H1 (cell line): ENCODE measurements at regions not wholly inside any gene's neighbourhood (a gene's known extent, or its start where the extent isn't known, plus 50 kb on each side); places are given as distances from the start of the nearest gene placed in this dataset.
A peak's percentile ranks its signal among the peaks of the same experiment; 100 is the strongest.

Experiments used
- CTCF ChIA-PET: fragments of 300-600 bp; sonication (Branson Sonifier 250); formaldehyde crosslinking; loops from one replicate; lab custom pipeline; 2021; ENCODE audit not compliant: partially characterized antibody; lab: Charles Lee
- POLR2A ChIA-PET: fragments of 300-600 bp; sonication (Branson Sonifier 250); formaldehyde crosslinking; loops from one replicate; lab custom pipeline; 2021; ENCODE audit warnings: inconsistent platforms; ENCODE audit not compliant: partially characterized antibody; lab: Charles Lee
- DNase-seq, 2 experiments: peaks; one replicate each; pipeline versions ENCODE4 v3.0.0 to v3.0.0-alpha.2; 2010 to 2022; ENCODE audit warnings: low spot score in 2 of 2, low read depth in 1 of 2, mixed read lengths in 1 of 2
- FAIRE-seq: peaks from 2 replicates; lab custom pipeline; 2011; peaks lifted over from hg19 to GRCh38; lab: Jason Lieb, UNC
- H2AFZ ChIP-seq: 2 replicates; pipeline ENCODE4 v1.8.1; 2012; ENCODE audit warnings: low read length, inconsistent platforms
- H2AK5ac ChIP-seq: 2 replicates; pipeline ENCODE4 v1.6.1; 2013; ENCODE audit warnings: low read depth, low read length
- H2BK120ac ChIP-seq: replicated peaks from 2 replicates; pipeline ENCODE3; 2013; ENCODE audit warnings: low read depth, low read length, inconsistent platforms
- H2BK12ac ChIP-seq: 2 replicates; pipeline ENCODE4 v1.6.1; 2013; ENCODE audit warnings: low read depth, low read length
- H2BK15ac ChIP-seq: 2 replicates; pipeline ENCODE4 v1.6.1; 2013; ENCODE audit warnings: low read length
- H2BK20ac ChIP-seq: 2 replicates; pipeline ENCODE4 v1.6.1; 2013; ENCODE audit warnings: low read length
- H2BK5ac ChIP-seq: 2 replicates; pipeline ENCODE4 v1.6.1; 2013; ENCODE audit warnings: low read depth, low read length
- H3K14ac ChIP-seq: 2 replicates; pipeline ENCODE4 v1.6.1; 2013; ENCODE audit warnings: inconsistent platforms; ENCODE audit not compliant: insufficient read length
- H3K18ac ChIP-seq: 2 replicates; pipeline ENCODE4 v1.6.1; 2013; ENCODE audit warnings: low read length; ENCODE audit errors: extremely low read depth
- H3K23ac ChIP-seq: 2 replicates; pipeline ENCODE4 v1.6.1; 2013; ENCODE audit warnings: inconsistent platforms; ENCODE audit not compliant: insufficient read length
- H3K23me2 ChIP-seq: 2 replicates; pipeline ENCODE4 v1.6.1; 2013; ENCODE audit warnings: low read depth, low read length
- H3K27ac ChIP-seq: 2 replicates; pipeline ENCODE4 v1.6.1; 2011; ENCODE audit warnings: low read depth, low read length, inconsistent platforms
- H3K27me3 ChIP-seq, 4 experiments: replicated peaks in 1 of 4; 1 replicate in 1 of 4; 2 replicates in 3 of 4; pipeline versions ENCODE4 v1.6.1 to v1.8.1; 2011 to 2013; ENCODE audit warnings: low read length in 3 of 4, mild to moderate bottlenecking in 3 of 4, inconsistent platforms in 2 of 4, mixed read lengths in 2 of 4, moderate library complexity in 1 of 4; ENCODE audit not compliant: control insufficient read depth in 3 of 4, insufficient read depth in 3 of 4; ENCODE audit errors: extremely low read depth in 1 of 4
- H3K36me3 ChIP-seq, 4 experiments: 2 replicates each; pipeline versions ENCODE4 v1.6.1 to v1.8.1; 2011 to 2013; ENCODE audit warnings: mild to moderate bottlenecking in 4 of 4, low read length in 3 of 4, moderate library complexity in 2 of 4, control low read depth in 1 of 4, inconsistent platforms in 1 of 4; ENCODE audit not compliant: insufficient read depth in 4 of 4, control insufficient read depth in 2 of 4
- H3K4ac ChIP-seq: replicated peaks from 2 replicates; pipeline ENCODE3; 2013; ENCODE audit warnings: low read length, low read depth, mixed read lengths, inconsistent platforms; ENCODE audit not compliant: insufficient read length
- H3K4me1 ChIP-seq, 4 experiments: replicated peaks in 1 of 4; 1 replicate in 1 of 4; 2 replicates in 3 of 4; pipeline versions ENCODE4 v1.6.1 to v1.8.1; 2011 to 2013; ENCODE audit warnings: low read length in 3 of 4, inconsistent platforms in 2 of 4, mixed read lengths in 1 of 4; ENCODE audit not compliant: insufficient read depth in 4 of 4, control insufficient read depth in 3 of 4
- H3K4me2 ChIP-seq, 2 experiments: 2 replicates each; pipeline versions ENCODE4 v1.6.1 to v1.8.1; 2011 to 2013; ENCODE audit warnings: low read depth in 2 of 2, low read length in 2 of 2, control low read depth in 1 of 2, inconsistent platforms in 1 of 2, mild to moderate bottlenecking in 1 of 2; ENCODE audit not compliant: insufficient read depth in 1 of 2
- H3K4me3 ChIP-seq, 4 experiments: fragments of 200-600, 300-600 bp in 1 of 4; sonication (generic), shearing (Covaris generic), sonication (Bioruptor Twin) in 1 of 4; 2 replicates each; pipeline versions ENCODE4 v1.5.1 to v1.8.1; 2011 to 2016; ENCODE audit warnings: low read length in 4 of 4, low read depth in 3 of 4, control low read depth in 2 of 4, inconsistent platforms in 2 of 4, mild to moderate bottlenecking in 2 of 4, mixed read lengths in 1 of 4, moderate library complexity in 1 of 4; ENCODE audit not compliant: insufficient read depth in 2 of 4; ENCODE audit errors: extremely low read depth in 1 of 4
- H3K56ac ChIP-seq: replicated peaks from 2 replicates; pipeline ENCODE3; 2013; ENCODE audit warnings: low read depth, mild to moderate bottlenecking, mixed read lengths, low read length, inconsistent platforms; ENCODE audit not compliant: insufficient read length
- H3K79me1 ChIP-seq: 2 replicates; pipeline ENCODE4 v1.6.1; 2013; ENCODE audit warnings: low read depth, low read length, control low read depth
- H3K79me2 ChIP-seq, 2 experiments: 2 replicates each; pipeline versions ENCODE4 v1.6.1 to v1.8.1; 2012 to 2013; ENCODE audit warnings: low read length in 2 of 2, mild to moderate bottlenecking in 2 of 2, inconsistent platforms in 1 of 2; ENCODE audit not compliant: insufficient read depth in 2 of 2, control insufficient read depth in 1 of 2
- H3K9ac ChIP-seq, 4 experiments: replicated peaks in 1 of 4; 1 replicate in 1 of 4; 2 replicates in 3 of 4; pipeline versions ENCODE4 v1.6.1 to v1.8.1; 2011 to 2013; ENCODE audit warnings: low read depth in 3 of 4, low read length in 3 of 4, control low read depth in 2 of 4, mild to moderate bottlenecking in 2 of 4, moderate library complexity in 2 of 4, inconsistent platforms in 1 of 4; ENCODE audit errors: extremely low read depth in 1 of 4
- H3K9me3 ChIP-seq, 2 experiments: 2 replicates each; pipeline versions ENCODE4 v1.6.1 to v1.8.1; 2012 to 2013; ENCODE audit warnings: mild to moderate bottlenecking in 2 of 2, moderate library complexity in 2 of 2, control low read depth in 1 of 2, inconsistent platforms in 1 of 2, low read depth in 1 of 2, low read length in 1 of 2, mixed read lengths in 1 of 2; ENCODE audit not compliant: insufficient read depth in 2 of 2
- H4K20me1 ChIP-seq, 2 experiments: replicated peaks in 1 of 2; 2 replicates each; pipeline versions ENCODE3 to v1.8.1; 2011 to 2013; ENCODE audit warnings: inconsistent platforms in 2 of 2, low read length in 2 of 2, mild to moderate bottlenecking in 1 of 2; ENCODE audit not compliant: insufficient read depth in 2 of 2, control insufficient read depth in 1 of 2
- H4K5ac ChIP-seq: 2 replicates; pipeline ENCODE4 v1.6.1; 2013; ENCODE audit warnings: low read length, low read depth, mixed read lengths, inconsistent platforms; ENCODE audit not compliant: insufficient read length
- H4K8ac ChIP-seq: 2 replicates; pipeline ENCODE4 v1.8.0; 2013; ENCODE audit warnings: mild to moderate bottlenecking, moderate library complexity, low read length, inconsistent platforms; ENCODE audit not compliant: insufficient read depth; ENCODE audit errors: extremely low read depth
- H4K91ac ChIP-seq: replicated peaks from 2 replicates; pipeline ENCODE3; 2013; ENCODE audit warnings: low read length, mixed read lengths, inconsistent platforms; ENCODE audit not compliant: insufficient read length
- CBX5 ChIP-seq: fragments of 300-800, 300-1000 bp; sonication (generic); IDR thresholded peaks from 2 replicates; pipeline ENCODE4 v1.7.1; 2016; ENCODE audit warnings: antibody characterized with exemption, low read length, low read depth
- CTCF ChIP-seq, 3 experiments: IDR thresholded peaks; 1 replicate in 2 of 3; 2 replicates in 1 of 3; pipeline versions ENCODE4 v1.5.1 to v1.6.1; 2011; ENCODE audit warnings: low read length in 3 of 3, mild to moderate bottlenecking in 3 of 3, inconsistent platforms in 2 of 3, low read depth in 1 of 3, moderate library complexity in 1 of 3; ENCODE audit not compliant: insufficient read depth in 1 of 3; ENCODE audit errors: control extremely low read depth in 1 of 3
- HDAC2 ChIP-seq, 2 experiments: fragments of 300-600 bp in 1 of 2; sonication (generic) in 1 of 2; IDR thresholded peaks; 2 replicates each; pipeline ENCODE4 v1.6.1; 2011 to 2012; ENCODE audit warnings: low read depth in 2 of 2, low read length in 2 of 2, mild to moderate bottlenecking in 2 of 2, moderate library complexity in 2 of 2, borderline replicate concordance in 1 of 2, inconsistent platforms in 1 of 2
- MAFK ChIP-seq: IDR thresholded peaks from 2 replicates; pipeline ENCODE4 v1.6.1; 2012; ENCODE audit warnings: low read depth, mild to moderate bottlenecking, improper control_type of control experiment, low read length
- RAD21 ChIP-seq, 2 experiments: IDR thresholded peaks in 1 of 2; conservative IDR thresholded peaks in 1 of 2; 2 replicates each; pipeline ENCODE4 v1.6.1; 2011; ENCODE audit warnings: low read depth in 2 of 2, low read length in 2 of 2, improper control_type of control experiment in 1 of 2, inconsistent platforms in 1 of 2, mild to moderate bottlenecking in 1 of 2, moderate library complexity in 1 of 2
- USF2 ChIP-seq: IDR thresholded peaks from 2 replicates; pipeline ENCODE4 v1.6.1; 2011; ENCODE audit warnings: low read length, improper control_type of control experiment
- WGBS, 2 experiments: shearing (Covaris generic) in 1 of 2; methylation state at CpG; one replicate each; pipeline versions ENCODE4 v1.1.6 to v1.1.7; 2013 to 2015; ENCODE audit warnings: low lambda C conversion rate in 2 of 2, mixed read lengths in 2 of 2, inconsistent platforms in 1 of 2, low coverage in 1 of 2, missing lambda C conversion rate in 1 of 2; ENCODE audit not compliant: insufficient replicate concordance in 2 of 2, insufficient coverage in 1 of 2, insufficient read length in 1 of 2; ENCODE audit errors: extremely low coverage in 1 of 2, missing lambda C conversion rate in 1 of 2; 5-methylcytosine and 5-hydroxymethylcytosine counted together

GRCh38 chr9:119924736-119925135 lies 555.5 kb upstream of the BRINP1 start:
- Histone ChIP-seq H3K27ac (no peak overlapping the region), H2AFZ (no peak overlapping the region), H3K56ac (no peak overlapping the region), H4K91ac (no peak overlapping the region), H3K23ac (no peak overlapping the region), H4K8ac (no peak overlapping the region), H3K79me1 (no peaks in the 10 kb centered on the region), H3K27me3 (no peaks in the 10 kb centered on the region), H2BK120ac (no peak overlapping the region), H3K36me3 (no peaks in the 10 kb centered on the region), H2AK5ac (no peak overlapping the region), H3K4me2 (no peak overlapping the region), H4K20me1 (no peaks in the 10 kb centered on the region), H3K9me3 (peaks cover 0 to 3% of the 10 kb centered on the region in 2 experiments; a peak in 1 of 4 replicates), H3K4me1 (no peaks in the 10 kb centered on the region), H3K79me2 (no peaks in the 10 kb centered on the region), H2BK12ac (no peak overlapping the region), H3K18ac (no peak overlapping the region), H2BK15ac (no peak overlapping the region), H3K14ac (no peak overlapping the region), H2BK5ac (no peak overlapping the region), H3K9ac (no peak overlapping the region), H2BK20ac (no peak overlapping the region), H3K23me2 (no peaks in the 10 kb centered on the region), H4K5ac (no peak overlapping the region), H3K4ac (no peak overlapping the region), H3K4me3 (no peak overlapping the region)
- ChIA-PET CTCF (interaction anchor here (0.6 to 2.9 kb wide), 14 partner anchors 10 to 487 kb away, joined by 3 to 11 read pairs (median 3); no protein-coding TSS in a partner anchor), POLR2A (no interaction called here)
- DNase-seq (no peak), FAIRE-seq (no peak)
- 87% methylated on average over 4 of the region's 4 CpGs; no CpG with 5 or more reads in 1 of the 2 experiments for WGBS, 2 experiments
- TF ChIP-seq CTCF (IDR thresholded peaks at IDR 0.05; ENCODE audit: control extremely low read depth in 1 of 3, insufficient read depth in 1 of 3, low read depth in 1 of 3, low read length in 3 of 3) (peak; percentile 23 to 40 (median 37); a peak in 3 of 4 replicates), CBX5 (no peak), RAD21 (IDR thresholded peaks at IDR 0.05 in 1 of 2, conservative IDR thresholded peaks at IDR 0.05 in 1 of 2; ENCODE audit: low read depth in 2 of 2, low read length in 2 of 2) (peak; percentile 27 to 42; a peak in 3 of 4 replicates), HDAC2 (IDR thresholded peaks at IDR 0.05; ENCODE audit: borderline replicate concordance in 1 of 2, low read depth in 2 of 2, low read length in 2 of 2) (no peak), MAFK (no peak), USF2 (no peak)
